ENCODE measurements at regions not wholly inside any gene's neighbourhood (a gene's known extent, or its start where the extent isn't known, plus 50 kb on each side); places are given as distances from the start of the nearest gene placed in this dataset.

DNA sequence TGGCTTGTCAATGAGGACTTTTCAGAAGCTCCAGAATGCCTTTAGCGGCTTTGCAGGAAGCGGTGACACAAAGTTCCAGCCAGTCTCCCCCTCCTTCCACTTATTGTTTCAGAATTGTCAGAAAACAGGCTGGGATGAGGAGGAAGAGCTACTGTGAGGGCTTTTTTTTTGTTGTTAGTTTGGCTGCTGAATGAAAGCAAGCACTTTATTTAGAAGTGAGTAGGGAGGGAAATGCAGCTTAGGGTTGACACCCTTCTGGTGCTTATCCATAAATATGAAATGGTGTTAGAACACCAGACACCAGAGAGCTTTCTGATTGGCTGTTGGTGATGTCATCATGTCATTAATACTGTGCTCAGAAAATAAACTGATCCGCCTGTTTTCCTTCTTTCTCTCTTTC lies 251.5 kb downstream of the SOX4 start (continued):
- TF ChIP-seq RAD21 (IDR thresholded peaks at IDR 0.05; ENCODE audit: low read length) (no peak), SMC3 (IDR thresholded peaks at IDR 0.05; ENCODE audit: low read depth, low read length) (no peak), CHD1 (IDR thresholded peaks at IDR 0.05; ENCODE audit: low read depth, low read length) (no peak)

DNA sequence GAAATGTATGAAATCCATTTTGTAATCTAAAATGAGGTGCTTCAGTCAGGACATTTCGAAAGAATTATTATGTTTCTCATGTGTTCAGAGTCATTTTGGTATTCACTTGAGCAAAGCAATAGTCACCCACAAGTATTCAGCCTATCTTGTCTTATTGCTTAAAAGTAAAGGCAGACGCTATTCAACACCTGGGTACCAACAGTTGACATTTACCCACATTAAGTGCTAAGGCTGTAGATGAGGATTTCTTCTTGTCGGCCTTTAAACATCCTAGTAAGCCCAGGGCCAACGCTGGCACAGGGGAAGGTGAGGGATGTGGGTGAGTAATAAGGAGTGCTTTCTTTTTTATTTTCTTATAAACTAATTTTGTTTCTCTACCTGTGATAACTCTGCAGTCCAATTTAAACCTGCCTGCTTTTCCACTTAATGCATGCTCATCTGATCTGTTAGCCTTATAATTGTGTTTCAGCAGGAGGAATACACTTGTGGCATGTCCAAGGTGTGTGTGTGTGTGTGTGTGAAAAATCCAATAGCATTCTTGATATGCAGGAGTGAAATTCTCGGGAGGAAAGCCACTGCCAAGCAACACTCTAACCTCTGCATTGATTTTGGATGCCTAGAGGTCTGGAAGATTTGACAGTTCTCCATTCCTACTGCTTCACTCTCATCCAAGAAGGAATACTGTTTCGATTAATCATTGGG lies 252.0 kb downstream of the SOX4 start:
- Histone ChIP-seq H3K9ac (ENCODE audit: low read depth, low read length) (no peak overlapping the region), H3K36me3 (ENCODE audit: control insufficient read depth, insufficient read depth, low read length) (no peaks in the 10 kb centered on the region), H3K9me3 (ENCODE audit: control insufficient read depth, insufficient read depth, low read length) (no peaks in the 10 kb centered on the region), H3K23ac (ENCODE audit: low read depth, low read length) (no peak overlapping the region), H3K27me3 (ENCODE audit: control insufficient read depth, insufficient read depth, low read length) (no peaks in the 10 kb centered on the region), H2AFZ (replicated peaks; ENCODE audit: low read length, poor library complexity) (no peak overlapping the region), H3K18ac (ENCODE audit: low read depth, low read length) (no peak overlapping the region), H4K8ac (ENCODE audit: low read depth in 2 of 2, low read length in 2 of 2) (no peak overlapping the region), H2BK15ac (ENCODE audit: low read depth, low read length) (no peak overlapping the region), H3K56ac (ENCODE audit: extremely low read depth, insufficient read depth, low read length) (no peak overlapping the region), H3K9me1 (ENCODE audit: insufficient read depth, low read length) (no peaks in the 10 kb centered on the region), H3K4ac (ENCODE audit: low read depth, low read length) (no peak overlapping the region), H3K79me1 (ENCODE audit: low read depth in 1 of 2, low read length in 2 of 2) (0 out of 4 replicates have a peak, but pooled peaks cover 0 to 3% of the 10 kb centered on the region in 2 experiments), H3K4me1 (ENCODE audit: control insufficient read depth, insufficient read depth, low read length) (peaks cover 9% of the 10 kb centered on the region; the same call in 1 of the 2 replicates), H4K20me1 (ENCODE audit: insufficient read depth, low read length) (no peaks in the 10 kb centered on the region), H2BK5ac (ENCODE audit: low read depth, low read length, poor library complexity, severe bottlenecking) (no peak overlapping the region), H4K91ac (ENCODE audit: insufficient read depth, low read depth, low read length) (no peak overlapping the region), H2AK9ac (replicated peaks; ENCODE audit: low read depth, low read length, poor library complexity) (no peak overlapping the region), H2BK120ac (ENCODE audit: low read depth, low read length) (no peak overlapping the region), H3K27ac (ENCODE audit: insufficient read depth, low read length) (no peak overlapping the region), H2BK20ac (ENCODE audit: low read depth, low read length) (no peak overlapping the region), H3K14ac (replicated peaks; ENCODE audit: low read depth, low read length) (no peak overlapping the region), H3K4me3 (ENCODE audit: insufficient read depth, low read depth, low read length) (no peak overlapping the region), H3K4me2 (ENCODE audit: low read depth, low read length) (no peak overlapping the region), H4K5ac (ENCODE audit: low read depth, low read length) (no peak overlapping the region), H2AK5ac (ENCODE audit: low read depth, low read length) (no peak overlapping the region)
- no TSS peak for BruUV-seq (replicated peaks)
- no peak for DNase-seq
- ChIA-PET CTCF (no interaction called here), POLR2A (ENCODE audit: unreplicated experiment) (no interaction called here)
- dilution Hi-C loops (cut with HindIII; ENCODE audit: low sequenced_read_pairs, unreplicated experiment) (no loop called here), in situ Hi-C loops (cut with MboI; ENCODE audit: low sequenced_read_pairs) (no loop called here), intact Hi-C loops (cut with micrococcal nuclease) (no loop called here)
- no CpG with 5 or more reads among the region's 6 CpGs for WGBS, 2 experiments (ENCODE audit: extremely low coverage in 2 of 2, insufficient read length in 1 of 2)
- no peak for ATAC-seq (ENCODE audit: low read depth)
- TF ChIP-seq RCOR1 (IDR thresholded peaks at IDR 0.05; ENCODE audit: insufficient replicate concordance, low read length), result no peak
- no peak for TF ChIP-seq POLR2A (IDR thresholded peaks at IDR 0.05; ENCODE audit: low read depth, low read length)
- no peak for TF ChIP-seq NFE2L2 (IDR thresholded peaks at IDR 0.05; ENCODE audit: low read depth, low read length)
- no peak for TF ChIP-seq RFX5 (IDR thresholded peaks at IDR 0.05; ENCODE audit: low read depth, low read length)
- no peak for TF ChIP-seq BHLHE40 (IDR thresholded peaks at IDR 0.05; ENCODE audit: low read depth, low read length)
- no peak for TF ChIP-seq CHD1 (IDR thresholded peaks at IDR 0.05; ENCODE audit: low read depth, low read length)
- no peak for TF ChIP-seq CEBPB (IDR thresholded peaks at IDR 0.05; ENCODE audit: low read depth, low read length)
- TF ChIP-seq, protein P1, sequence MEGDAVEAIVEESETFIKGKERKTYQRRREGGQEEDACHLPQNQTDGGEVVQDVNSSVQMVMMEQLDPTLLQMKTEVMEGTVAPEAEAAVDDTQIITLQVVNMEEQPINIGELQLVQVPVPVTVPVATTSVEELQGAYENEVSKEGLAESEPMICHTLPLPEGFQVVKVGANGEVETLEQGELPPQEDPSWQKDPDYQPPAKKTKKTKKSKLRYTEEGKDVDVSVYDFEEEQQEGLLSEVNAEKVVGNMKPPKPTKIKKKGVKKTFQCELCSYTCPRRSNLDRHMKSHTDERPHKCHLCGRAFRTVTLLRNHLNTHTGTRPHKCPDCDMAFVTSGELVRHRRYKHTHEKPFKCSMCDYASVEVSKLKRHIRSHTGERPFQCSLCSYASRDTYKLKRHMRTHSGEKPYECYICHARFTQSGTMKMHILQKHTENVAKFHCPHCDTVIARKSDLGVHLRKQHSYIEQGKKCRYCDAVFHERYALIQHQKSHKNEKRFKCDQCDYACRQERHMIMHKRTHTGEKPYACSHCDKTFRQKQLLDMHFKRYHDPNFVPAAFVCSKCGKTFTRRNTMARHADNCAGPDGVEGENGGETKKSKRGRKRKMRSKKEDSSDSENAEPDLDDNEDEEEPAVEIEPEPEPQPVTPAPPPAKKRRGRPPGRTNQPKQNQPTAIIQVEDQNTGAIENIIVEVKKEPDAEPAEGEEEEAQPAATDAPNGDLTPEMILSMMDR (conservative IDR thresholded peaks at IDR 0.05; ENCODE audit: low read depth, low read length), result no peak
- TF ChIP-seq, protein P2, sequence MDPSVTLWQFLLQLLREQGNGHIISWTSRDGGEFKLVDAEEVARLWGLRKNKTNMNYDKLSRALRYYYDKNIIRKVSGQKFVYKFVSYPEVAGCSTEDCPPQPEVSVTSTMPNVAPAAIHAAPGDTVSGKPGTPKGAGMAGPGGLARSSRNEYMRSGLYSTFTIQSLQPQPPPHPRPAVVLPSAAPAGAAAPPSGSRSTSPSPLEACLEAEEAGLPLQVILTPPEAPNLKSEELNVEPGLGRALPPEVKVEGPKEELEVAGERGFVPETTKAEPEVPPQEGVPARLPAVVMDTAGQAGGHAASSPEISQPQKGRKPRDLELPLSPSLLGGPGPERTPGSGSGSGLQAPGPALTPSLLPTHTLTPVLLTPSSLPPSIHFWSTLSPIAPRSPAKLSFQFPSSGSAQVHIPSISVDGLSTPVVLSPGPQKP (IDR thresholded peaks at IDR 0.05; ENCODE audit: borderline replicate concordance, low read depth, low read length), result no peak
- no peak for TF ChIP-seq MAFK (IDR thresholded peaks at IDR 0.05; ENCODE audit: low read depth, low read length)
- TF ChIP-seq MAZ (IDR thresholded peaks at IDR 0.05; ENCODE audit: borderline replicate concordance, low read depth, low read length), result no peak
- TF ChIP-seq, protein P3, sequence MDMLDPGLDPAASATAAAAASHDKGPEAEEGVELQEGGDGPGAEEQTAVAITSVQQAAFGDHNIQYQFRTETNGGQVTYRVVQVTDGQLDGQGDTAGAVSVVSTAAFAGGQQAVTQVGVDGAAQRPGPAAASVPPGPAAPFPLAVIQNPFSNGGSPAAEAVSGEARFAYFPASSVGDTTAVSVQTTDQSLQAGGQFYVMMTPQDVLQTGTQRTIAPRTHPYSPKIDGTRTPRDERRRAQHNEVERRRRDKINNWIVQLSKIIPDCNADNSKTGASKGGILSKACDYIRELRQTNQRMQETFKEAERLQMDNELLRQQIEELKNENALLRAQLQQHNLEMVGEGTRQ (IDR thresholded peaks at IDR 0.05; ENCODE audit: low read depth, low read length), result no peak
- no peak for TF ChIP-seq RAD21 (IDR thresholded peaks at IDR 0.05; ENCODE audit: low read length)
